Skeletal muscle satellite cell (primary cell): ENCODE measurements at regions not wholly inside any gene's neighbourhood (a gene's known extent, or its start where the extent isn't known, plus 50 kb on each side); places are given as distances from the start of the nearest gene placed in this dataset.

Experiments used
- H3K27me3 ChIP-seq: 2 replicates; pipeline ENCODE4 v1.7.0; 2013; ENCODE audit warnings: low read length; ENCODE audit not compliant: control insufficient read depth, insufficient read depth
- H3K36me3 ChIP-seq: 2 replicates; pipeline ENCODE4 v1.7.0; 2013; ENCODE audit warnings: mild to moderate bottlenecking, control low read depth, low read length; ENCODE audit not compliant: insufficient read depth
- H3K4me1 ChIP-seq: 2 replicates; pipeline ENCODE4 v1.7.0; 2013; ENCODE audit warnings: low read length; ENCODE audit not compliant: control insufficient read depth, insufficient read depth
- H3K4me2 ChIP-seq: 2 replicates; pipeline ENCODE4 v1.7.0; 2013; ENCODE audit warnings: mild to moderate bottlenecking, low read length
- H3K4me3 ChIP-seq: 2 replicates; pipeline ENCODE4 v1.7.0; 2013; ENCODE audit warnings: low read length
- H3K9ac ChIP-seq: 2 replicates; pipeline ENCODE4 v1.7.0; 2013; ENCODE audit warnings: mild to moderate bottlenecking, low read depth, low read length, moderate library complexity
- H3K9me3 ChIP-seq: replicated peaks from 2 replicates; pipeline ENCODE4 v1.7.0; 2013; ENCODE audit warnings: mild to moderate bottlenecking, control low read depth, low read length

- peak overlapping the region; percentile 1 for H3K4me2 ChIP-seq
- peaks cover 58% of the 10 kb centered on the region for H3K4me1 ChIP-seq
- no peak overlapping the region for H3K4me3 ChIP-seq
- H3K36me3 ChIP-seq, result no peaks in the 10 kb centered on the region
- H3K9me3 ChIP-seq, result no peaks in the 10 kb centered on the region
- H3K9ac ChIP-seq, result peak overlapping the region; percentile 31
- no peaks in the 10 kb centered on the region for H3K27me3 ChIP-seq
Measured at GRCh38 chr20:23152308-23152892, 66.3 kb upstream of the CD93 start.

GRCh38 chr20:23151885-23152284 lies 65.8 kb upstream of the CD93 start:
- Histone ChIP-seq H3K9me3 (no peaks in the 10 kb centered on the region), H3K4me2 (peak overlapping the region; percentile 1), H3K9ac (peak overlapping the region; percentile 31), H3K4me1 (peaks cover 58% of the 10 kb centered on the region), H3K4me3 (no peak overlapping the region), H3K27me3 (no peaks in the 10 kb centered on the region), H3K36me3 (no peaks in the 10 kb centered on the region)

GRCh38 chr20:23151008-23151703 lies 65.0 kb upstream of the CD93 start:
- no peaks in the 10 kb centered on the region for H3K9me3 ChIP-seq
- no peaks in the 10 kb centered on the region for H3K27me3 ChIP-seq
- H3K4me2 ChIP-seq, result no peak overlapping the region
- peaks cover 58% of the 10 kb centered on the region for H3K4me1 ChIP-seq
- no peak overlapping the region for H3K4me3 ChIP-seq
- no peak overlapping the region for H3K9ac ChIP-seq
- no peaks in the 10 kb centered on the region for H3K36me3 ChIP-seq

- no peaks in the 10 kb centered on the region for H3K27me3 ChIP-seq
Measured at GRCh38 chr20:23150304-23151007, 64.3 kb upstream of the CD93 start.

GRCh38 chr20:23149623-23150279 lies 63.6 kb upstream of the CD93 start:
- Histone ChIP-seq H3K9ac (no peak overlapping the region), H3K4me2 (no peak overlapping the region), H3K4me3 (no peak overlapping the region), H3K27me3 (no peaks in the 10 kb centered on the region), H3K9me3 (no peaks in the 10 kb centered on the region), H3K4me1 (peaks cover 63% of the 10 kb centered on the region), H3K36me3 (no peaks in the 10 kb centered on the region)

More at GRCh38 chr20:23150304-23151007, 64.3 kb upstream of the CD93 start:
- Histone ChIP-seq H3K9ac (no peak overlapping the region), H3K36me3 (no peaks in the 10 kb centered on the region), H3K9me3 (no peaks in the 10 kb centered on the region), H3K4me3 (no peak overlapping the region), H3K4me2 (no peak overlapping the region), H3K4me1 (peaks cover 59% of the 10 kb centered on the region)

DNA sequence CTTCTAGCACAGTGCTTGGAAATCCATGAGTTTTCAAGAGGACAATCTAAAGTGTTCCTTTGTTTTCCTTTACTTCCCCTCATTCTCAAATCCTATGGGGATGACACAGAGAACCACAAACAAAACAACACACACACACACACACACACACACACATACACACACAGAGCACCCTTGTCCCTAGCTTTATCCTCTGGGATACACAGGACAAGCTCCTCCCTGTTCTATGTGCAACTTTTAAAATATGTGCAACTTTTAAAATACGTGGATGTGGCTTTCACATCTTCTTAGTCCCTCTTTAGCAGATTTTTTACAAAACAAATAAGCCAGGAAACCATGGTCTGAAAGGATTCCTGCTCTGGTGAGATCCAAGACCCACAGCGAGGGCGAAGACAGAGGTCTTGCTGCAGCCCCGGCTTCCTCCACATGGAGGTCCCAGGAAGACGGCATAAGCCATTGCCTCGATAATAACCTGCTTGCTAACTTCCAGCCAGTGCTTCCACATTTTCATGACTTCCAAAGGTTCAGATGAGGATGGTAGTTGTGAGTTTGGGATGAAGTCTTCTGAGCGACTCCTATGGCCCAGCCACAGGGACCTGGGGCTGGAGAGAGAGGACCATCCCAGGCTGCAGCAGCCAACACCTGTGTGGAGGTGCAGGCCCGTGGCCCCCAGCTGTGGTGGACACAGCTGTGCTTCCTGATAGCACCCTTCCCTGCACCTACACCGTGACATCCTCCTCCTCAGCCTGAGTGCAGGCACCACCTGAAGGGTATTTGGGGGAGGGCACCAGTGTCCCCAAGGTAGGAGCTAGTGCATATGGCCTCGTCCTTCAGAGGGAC lies 62.8 kb upstream of the CD93 start:
- H3K4me3 ChIP-seq, result no peak overlapping the region
- H3K9me3 ChIP-seq, result no peaks in the 10 kb centered on the region
- H3K9ac ChIP-seq, result peak overlapping the region; percentile 53
- H3K36me3 ChIP-seq, result no peaks in the 10 kb centered on the region
- H3K4me2 ChIP-seq, result no peak overlapping the region
- H3K4me1 ChIP-seq, result peaks cover 71% of the 10 kb centered on the region
- H3K27me3 ChIP-seq, result no peaks in the 10 kb centered on the region

GRCh38 chr20:23147964-23148730 lies 62.0 kb upstream of the CD93 start:
- Histone ChIP-seq H3K4me2 (peak overlapping the region; percentile 36), H3K4me3 (peak overlapping the region; percentile 13), H3K36me3 (no peaks in the 10 kb centered on the region), H3K4me1 (peaks cover 79% of the 10 kb centered on the region), H3K27me3 (no peaks in the 10 kb centered on the region), H3K9ac (peak overlapping the region; percentile 53), H3K9me3 (no peaks in the 10 kb centered on the region)

DNA sequence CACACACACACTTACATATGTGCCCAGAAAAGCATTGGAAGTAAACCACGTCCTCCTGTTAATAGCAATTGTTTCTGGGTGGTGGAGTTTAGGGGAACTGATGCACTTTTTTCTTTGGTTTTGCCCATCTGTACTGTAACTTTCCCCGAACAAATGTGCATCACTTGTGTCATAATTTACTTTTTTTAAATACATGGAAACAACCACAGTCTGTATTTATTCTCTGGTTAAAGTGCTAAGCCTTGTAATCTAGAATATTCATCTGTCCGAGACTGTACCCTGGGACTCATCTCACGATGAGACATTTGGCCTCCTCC lies 61.5 kb upstream of the CD93 start:
- Histone ChIP-seq H3K9ac (peak overlapping the region; percentile 53), H3K4me2 (peak overlapping the region; percentile 36), H3K4me3 (no peak overlapping the region), H3K9me3 (no peaks in the 10 kb centered on the region), H3K36me3 (no peaks in the 10 kb centered on the region), H3K27me3 (no peaks in the 10 kb centered on the region), H3K4me1 (peaks cover 80% of the 10 kb centered on the region)

- Histone ChIP-seq H3K4me3 (no peak overlapping the region), H3K4me2 (peak overlapping the region; percentile 36), H3K36me3 (no peaks in the 10 kb centered on the region), H3K9ac (peak overlapping the region; percentile 53), H3K9me3 (no peaks in the 10 kb centered on the region), H3K4me1 (peaks cover 80% of the 10 kb centered on the region), H3K27me3 (no peaks in the 10 kb centered on the region)
Measured at GRCh38 chr20:23146857-23147637, 60.9 kb upstream of the CD93 start.

- Histone ChIP-seq H3K27me3 (no peaks in the 10 kb centered on the region), H3K9me3 (no peaks in the 10 kb centered on the region), H3K4me3 (no peak overlapping the region), H3K4me1 (peaks cover 81% of the 10 kb centered on the region), H3K36me3 (no peaks in the 10 kb centered on the region), H3K9ac (peak overlapping the region; percentile 11), H3K4me2 (no peak overlapping the region)
Measured at GRCh38 chr20:23146181-23146580, 60.1 kb upstream of the CD93 start.
